ENCODE measurements at regions not wholly inside any gene's neighbourhood (a gene's known extent, or its start where the extent isn't known, plus 50 kb on each side); places are given as distances from the start of the nearest gene placed in this dataset.

DNA sequence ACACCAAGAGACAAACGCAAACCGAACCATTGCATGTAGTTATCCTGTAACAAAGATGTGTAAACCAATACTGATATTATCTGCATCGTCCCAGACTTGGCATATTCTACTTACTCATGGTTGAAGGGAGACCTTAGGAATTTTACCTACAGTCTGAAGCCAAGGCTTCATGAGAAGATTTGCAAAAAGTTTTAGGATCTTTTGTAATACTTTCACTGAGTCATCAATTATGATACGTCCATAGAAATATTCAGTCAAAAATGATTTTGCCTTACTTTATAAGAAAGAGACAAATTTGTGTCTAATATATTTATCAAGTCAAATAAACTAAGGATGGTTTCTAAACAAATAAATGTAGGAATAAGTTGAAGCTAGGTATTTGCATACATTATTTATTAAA, 1176.1 kb upstream of the ADGRL2 start:
- no peak for TF ChIP-seq EZH2 (IDR thresholded peaks at IDR 0.05; ENCODE audit: insufficient read depth, poor library complexity, severe bottlenecking)
- TF ChIP-seq EZH2phosphoT487 (IDR thresholded peaks at IDR 0.05; ENCODE audit: insufficient read depth, low read depth) = no peak

Measured in GM23248 (cell line).